A549 (cell line): ENCODE measurements at regions not wholly inside any gene's neighbourhood (a gene's known extent, or its start where the extent isn't known, plus 50 kb on each side); places are given as distances from the start of the nearest gene placed in this dataset.

Experiments used
- ATAC-seq, 2 experiments: fragments of 200-7000 bp in 1 of 2; fragments of >200 bp in 1 of 2; cut with Nextera tagmentation in 1 of 2; cut with Tn5 transposase in 1 of 2; 3 replicates each; pipeline versions ENCODE4 v1.8.0 to v1.9.1; 2018 to 2020; ENCODE audit warnings: mild to moderate bottlenecking in 1 of 2, moderate library complexity in 1 of 2
- CTCF ChIA-PET: fragments of 300-600 bp; sonication (Branson Sonifier 250); formaldehyde crosslinking; extraction: SDS; loops from one replicate; lab custom pipeline; 2021; ENCODE audit warnings: antibody characterized with exemption, inconsistent platforms; lab: Yijun Ruan, JAX
- POLR2A ChIA-PET: fragments of 350-600 bp; formaldehyde crosslinking; extraction: SDS; loops from one replicate; lab custom pipeline; 2021; ENCODE audit warnings: antibody characterized with exemption, inconsistent platforms; lab: Yijun Ruan, JAX
- DNase-seq, 2 experiments: peaks; one replicate each; pipeline versions ENCODE4 v3.0.0 to v3.0.0-alpha.2; 2011 to 2016; ENCODE audit warnings: low read depth in 1 of 2, low spot score in 1 of 2
- FAIRE-seq: peaks from 2 replicates; lab custom pipeline; 2011; peaks lifted over from hg19 to GRCh38; lab: Jason Lieb, UNC
- H3K27ac ChIP-seq, 2 experiments: fragments of >200 bp; sonication (Bioruptor Twin); formaldehyde crosslinking; 3 replicates each; pipeline ENCODE4 v1.5.1; 2016 to 2017
- H3K4me1 ChIP-seq: fragments of >200 bp; sonication (Bioruptor Twin); formaldehyde crosslinking; 3 replicates; pipeline ENCODE4 v1.6.1; 2016
- H3K4me2 ChIP-seq: fragments of >200 bp; sonication (Bioruptor Twin); formaldehyde crosslinking; 3 replicates; pipeline ENCODE4 v1.6.1; 2016
- H3K4me3 ChIP-seq: fragments of >200 bp; sonication (Bioruptor Twin); formaldehyde crosslinking; 3 replicates; pipeline ENCODE4 v1.5.1; 2016
- H3K9me3 ChIP-seq: fragments of >200 bp; sonication (Bioruptor Twin); formaldehyde crosslinking; 3 replicates; pipeline ENCODE4 v1.6.1; 2016
- ATOH8 ChIP-seq: fragments of 250-450 bp; sonication (Bioruptor Pico); IDR thresholded peaks from 2 replicates; pipeline ENCODE4 v1.5.0; 2020; ENCODE audit warnings: low read depth, mild to moderate bottlenecking, moderate library complexity
- CBX2 ChIP-seq: fragments of 200-600 bp; sonication (generic); IDR thresholded peaks from 2 replicates; pipeline ENCODE4 v1.6.1; 2016; ENCODE audit warnings: low read depth, mild to moderate bottlenecking, borderline replicate concordance
- CHD2 ChIP-seq: fragments of 150-350 bp; IDR thresholded peaks from 2 replicates; pipeline ENCODE4 v1.6.1; 2014; ENCODE audit warnings: low read length; ENCODE audit not compliant: partially characterized antibody
- CTCF ChIP-seq: fragments of >200 bp; sonication (Bioruptor Twin); formaldehyde crosslinking; IDR thresholded peaks from 3 replicates; pipeline ENCODE4 v1.5.1; 2016
- EHMT2 ChIP-seq: fragments of 200-600 bp; sonication (generic); IDR thresholded peaks from 2 replicates; pipeline ENCODE4 v1.6.1; 2016; ENCODE audit warnings: antibody characterized with exemption, low read depth, mild to moderate bottlenecking, moderate library complexity
- ESRRA ChIP-seq: fragments of 150-350 bp; IDR thresholded peaks from 2 replicates; pipeline ENCODE4 v1.6.1; 2014; ENCODE audit warnings: mild to moderate bottlenecking, low read length, borderline replicate concordance
- FOSB ChIP-seq: fragments of 250-450 bp; sonication (Bioruptor Pico); IDR thresholded peaks from 2 replicates; pipeline ENCODE4 v1.5.0; 2020; ENCODE audit warnings: mild to moderate bottlenecking, moderate library complexity
- GATA3 ChIP-seq: IDR thresholded peaks from 2 replicates; pipeline ENCODE4 v1.6.1; 2012; ENCODE audit warnings: borderline replicate concordance
- HDAC2 ChIP-seq: fragments of 200-600 bp; sonication (generic); IDR thresholded peaks from 2 replicates; pipeline ENCODE4 v1.6.1; 2016
- HMGXB4 ChIP-seq: fragments of 250-450 bp; sonication (Bioruptor Pico); IDR thresholded peaks from 2 replicates; pipeline ENCODE4 v1.5.0; 2021; ENCODE audit warnings: mild to moderate bottlenecking, moderate library complexity, borderline replicate concordance
- HOXA7 ChIP-seq: fragments of 250-450 bp; sonication (Bioruptor Pico); IDR thresholded peaks from 2 replicates; pipeline ENCODE4 v1.5.0; 2020; ENCODE audit warnings: mild to moderate bottlenecking, moderate library complexity
- JUN ChIP-seq, 2 experiments: fragments of >200 bp; sonication (Bioruptor Twin); formaldehyde crosslinking; IDR thresholded peaks; 2 replicates in 1 of 2; 3 replicates in 1 of 2; pipeline ENCODE4 v1.6.1; 2016 to 2017
- JUNB ChIP-seq: fragments of >200 bp; sonication (Bioruptor Twin); formaldehyde crosslinking; IDR thresholded peaks from 2 replicates; pipeline ENCODE4 v1.6.1; 2016
- KDM1A ChIP-seq: fragments of 200-600 bp; sonication (generic); IDR thresholded peaks from 2 replicates; pipeline ENCODE4 v1.6.1; 2016; ENCODE audit warnings: low read depth, mild to moderate bottlenecking
- KDM5A ChIP-seq: fragments of 200-600 bp; sonication (generic); IDR thresholded peaks from 2 replicates; pipeline ENCODE4 v1.6.1; 2016; ENCODE audit warnings: antibody characterized with exemption, mild to moderate bottlenecking
- MAFK ChIP-seq: fragments of 450-650 bp; IDR thresholded peaks from 2 replicates; pipeline ENCODE4 v1.6.1; 2014; ENCODE audit not compliant: partially characterized antibody
- MAX ChIP-seq: IDR thresholded peaks from 2 replicates; pipeline ENCODE4 v1.6.1; 2012
- NFE2L2 ChIP-seq: fragments of 150-350 bp; conservative IDR thresholded peaks from 2 replicates; pipeline ENCODE4 v1.6.1; 2014; ENCODE audit warnings: low read length
- NR3C1 ChIP-seq: fragments of >200 bp; sonication (Bioruptor Twin); formaldehyde crosslinking; IDR thresholded peaks from 3 replicates; pipeline ENCODE4 v1.6.1; 2017
- POLR2AphosphoS2 ChIP-seq: conservative IDR thresholded peaks from 2 replicates; pipeline ENCODE4 v1.6.1; 2012; ENCODE audit warnings: low read length, improper control_type of control experiment, inconsistent platforms
- REST ChIP-seq: fragments of 200-600 bp; sonication (generic); IDR thresholded peaks from 2 replicates; pipeline ENCODE4 v1.6.1; 2016; ENCODE audit warnings: antibody characterized with exemption, mild to moderate bottlenecking, moderate library complexity
- ZFP36 ChIP-seq: fragments of 450-650 bp; IDR thresholded peaks from 2 replicates; pipeline ENCODE4 v1.6.1; 2014; ENCODE audit warnings: borderline replicate concordance; ENCODE audit not compliant: partially characterized antibody
- WGBS: methylation state at CpG from one replicate; pipeline ENCODE4 v1.1.6; 2017; ENCODE audit errors: missing lambda C conversion rate; 5-methylcytosine and 5-hydroxymethylcytosine counted together

- Histone ChIP-seq H3K9me3 (peaks cover 5% of the 10 kb centered on the region; the same call in 1 of the 3 replicates), H3K27ac (no peak overlapping the region), H3K4me2 (no peak overlapping the region), H3K4me3 (no peak overlapping the region), H3K4me1 (no peaks in the 10 kb centered on the region)
- ChIA-PET POLR2A (no interaction called here), CTCF (no interaction called here)
- FAIRE-seq: no peak
- WGBS: 92% methylated on average over 2 of the region's 2 CpGs
- no peak for TF ChIP-seq REST
- no peak for TF ChIP-seq POLR2AphosphoS2
- TF ChIP-seq JUN (IDR thresholded peaks at IDR 0.05): no peak
- TF ChIP-seq ESRRA: no peak
- no peak for TF ChIP-seq NFE2L2
- TF ChIP-seq KDM1A: no peak
- no peak for TF ChIP-seq HMGXB4 (CRISPR knock-in tag)
- no peak for TF ChIP-seq HDAC2
- no peak for DNase-seq
- no peak for ATAC-seq
Observed at GRCh38 chr13:103487841-103488240, 421.6 kb upstream of the SLC10A2 start.

GRCh38 chr13:103473081-103473480 lies 406.9 kb upstream of the SLC10A2 start:
- no peak for ATAC-seq
- TF ChIP-seq MAFK (peak; percentile 96), ZFP36 (no peak)
- Histone ChIP-seq H3K9me3 (no peaks in the 10 kb centered on the region), H3K4me3 (no peak overlapping the region), H3K27ac (no peak overlapping the region), H3K4me1 (no peaks in the 10 kb centered on the region), H3K4me2 (no peak overlapping the region)
- WGBS: 95% methylated on average over 1 of the region's 1 CpG
- DNase-seq: no peak
- ChIA-PET CTCF (no interaction called here), POLR2A (interaction anchor here (1.0 kb wide), 1 partner anchor 8 kb away, joined by 3 read pairs; no protein-coding TSS in a partner anchor)
- FAIRE-seq: no peak

- CTCF ChIA-PET: no interaction called here
- 74% methylated on average over 4 of the region's 4 CpGs for WGBS
- DNase-seq (peak in 1 of 2 experiments; percentile 8), ATAC-seq (no peak), FAIRE-seq (no peak)
- no peak overlapping the region for H3K4me2 ChIP-seq
- POLR2A ChIA-PET: no interaction called here
- H3K4me1 ChIP-seq: peaks cover 8% of the 10 kb centered on the region; the same call in 2 of the 3 replicates
- no peak overlapping the region for H3K27ac ChIP-seq
- no peak overlapping the region for H3K4me3 ChIP-seq
- no peaks in the 10 kb centered on the region for H3K9me3 ChIP-seq
- no peak for TF ChIP-seq REST
- TF ChIP-seq CTCF: no peak
- no peak for TF ChIP-seq EHMT2
- TF ChIP-seq CBX2: no peak
- no peak for TF ChIP-seq NR3C1
- no peak for TF ChIP-seq ESRRA
- TF ChIP-seq CHD2: no peak
- no peak for TF ChIP-seq FOSB (CRISPR knock-in tag)
- no peak for TF ChIP-seq JUNB
- no peak for TF ChIP-seq KDM5A
- TF ChIP-seq POLR2AphosphoS2: no peak
- no peak for TF ChIP-seq MAX
- TF ChIP-seq HDAC2: no peak
- TF ChIP-seq ATOH8 (CRISPR knock-in tag): no peak
- TF ChIP-seq GATA3: no peak
- TF ChIP-seq HOXA7 (CRISPR knock-in tag): no peak
Observed at GRCh38 chr13:103471896-103472295, 405.7 kb upstream of the SLC10A2 start.
